ENCODE measurements at regions not wholly inside any gene's neighbourhood (a gene's known extent, or its start where the extent isn't known, plus 50 kb on each side); places are given as distances from the start of the nearest gene placed in this dataset.

DNA sequence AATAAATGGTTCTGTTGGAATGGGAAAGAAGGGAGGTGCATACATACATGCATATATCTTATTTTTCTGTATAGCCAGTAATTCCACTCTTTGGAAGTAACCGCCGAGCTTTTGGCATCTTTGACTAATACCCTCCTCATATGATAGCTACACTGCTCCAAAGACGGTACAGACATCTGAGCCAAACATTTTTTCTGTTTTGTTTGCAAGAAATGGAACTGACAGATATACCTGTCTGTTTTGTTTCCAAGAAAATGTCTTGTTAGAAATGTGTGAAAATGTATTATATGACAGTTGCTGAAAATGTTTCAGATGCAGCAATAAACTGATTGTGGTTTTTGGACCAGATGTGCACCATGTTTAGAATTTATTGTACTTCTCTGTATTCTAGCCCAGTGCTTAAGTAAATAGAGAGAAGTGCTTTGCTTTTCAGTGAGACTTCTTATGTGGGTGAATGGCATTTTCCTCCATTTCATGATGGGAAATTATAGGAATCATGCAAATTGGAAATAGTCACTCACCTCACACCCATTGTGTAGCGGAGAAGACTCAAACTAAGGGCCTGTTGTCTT lies 396.9 kb downstream of the KCNRG start:
- no peak for DNase-seq
- Histone ChIP-seq H3K36me3 (no peaks in the 10 kb centered on the region), H3K27me3 (no peaks in the 10 kb centered on the region), H3K4me3 (no peak overlapping the region), H3K27ac (no peak overlapping the region), H3K9me3 (peaks cover 0 to 12% (median 0%) of the 10 kb centered on the region in 11 donors), H3K4me1 (peaks cover 0 to 14% (median 5%) of the 10 kb centered on the region in 9 donors)
- no peak for TF ChIP-seq CTCF (IDR thresholded peaks at IDR 0.05)
- 91 to 94% methylated on average over 4 of the region's 4 CpGs for WGBS, 2 donors
- intact Hi-C loops (cut with DNase I), result no loop called here
- no peak for ATAC-seq

GRCh38 chr13:50414640-50415039 lies 399.4 kb downstream of the KCNRG start:
- Histone ChIP-seq H3K4me1 (peaks cover 0 to 22% (median 13%) of the 10 kb centered on the region in 9 donors), H3K9me3 (peaks cover 0 to 12% (median 0%) of the 10 kb centered on the region in 11 donors), H3K4me3 (no peak overlapping the region), H3K27me3 (no peaks in the 10 kb centered on the region), H3K36me3 (no peaks in the 10 kb centered on the region), H3K27ac (no peak overlapping the region)
- TF ChIP-seq CTCF (IDR thresholded peaks at IDR 0.05), result no peak
- WGBS, 2 donors, result 97 to 98% methylated on average over 1 of the region's 1 CpG
- ATAC-seq (no peak), DNase-seq (no peak)
- intact Hi-C loops (cut with DNase I), result no loop called here

- Histone ChIP-seq H3K27ac (no peak overlapping the region), H3K27me3 (no peaks in the 10 kb centered on the region), H3K36me3 (no peaks in the 10 kb centered on the region), H3K4me1 (peaks cover 0 to 30% (median 21%) of the 10 kb centered on the region in 9 donors), H3K4me3 (no peak overlapping the region), H3K9me3 (peaks cover 0 to 12% (median 0%) of the 10 kb centered on the region in 11 donors)
- DNase-seq (no peak), ATAC-seq (no peak)
- 52 to 55% methylated on average over 3 of the region's 3 CpGs for WGBS, 2 donors
- no peak for TF ChIP-seq CTCF (IDR thresholded peaks at IDR 0.05)
- intact Hi-C loops (cut with DNase I), result no loop called here
Measured at GRCh38 chr13:50415428-50415827, 400.2 kb downstream of the KCNRG start.

DNA sequence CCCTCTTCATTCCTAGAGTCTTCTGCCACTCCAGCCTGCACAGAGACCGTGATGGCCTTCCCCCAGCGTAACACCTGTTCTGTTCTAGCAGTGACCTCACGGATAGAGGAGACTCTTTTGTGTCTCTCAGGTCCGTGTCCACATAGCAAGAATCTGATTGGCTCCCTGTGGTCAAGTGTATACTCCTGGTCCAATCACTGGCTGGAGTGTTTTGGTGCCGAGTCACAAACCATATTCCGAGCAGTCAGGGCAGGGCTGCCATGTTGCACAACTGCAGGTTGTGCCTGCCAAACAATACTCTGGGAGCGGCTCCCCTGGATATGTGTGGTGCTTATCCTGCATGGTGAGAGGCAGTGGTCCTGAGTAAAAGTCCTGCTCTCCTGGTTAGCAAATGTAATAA lies 402.4 kb downstream of the KCNRG start:
- Histone ChIP-seq H3K36me3 (no peaks in the 10 kb centered on the region), H3K27me3 (no peaks in the 10 kb centered on the region), H3K27ac (no peak overlapping the region), H3K4me3 (no peak overlapping the region), H3K4me1 (peaks cover 2 to 40% (median 36%) of the 10 kb centered on the region in 9 donors), H3K9me3 (peaks cover 0 to 12% (median 0%) of the 10 kb centered on the region in 11 donors)
- ATAC-seq, result no peak
- 82 to 83% methylated on average over 7 of the region's 7 CpGs for WGBS, 2 donors
- intact Hi-C loops (cut with DNase I), result no loop called here
- TF ChIP-seq CTCF (IDR thresholded peaks at IDR 0.05), result no peak
- DNase-seq, result no peak
